ENCODE measurements at regions not wholly inside any gene's neighbourhood (a gene's known extent, or its start where the extent isn't known, plus 50 kb on each side); places are given as distances from the start of the nearest gene placed in this dataset.

DNA sequence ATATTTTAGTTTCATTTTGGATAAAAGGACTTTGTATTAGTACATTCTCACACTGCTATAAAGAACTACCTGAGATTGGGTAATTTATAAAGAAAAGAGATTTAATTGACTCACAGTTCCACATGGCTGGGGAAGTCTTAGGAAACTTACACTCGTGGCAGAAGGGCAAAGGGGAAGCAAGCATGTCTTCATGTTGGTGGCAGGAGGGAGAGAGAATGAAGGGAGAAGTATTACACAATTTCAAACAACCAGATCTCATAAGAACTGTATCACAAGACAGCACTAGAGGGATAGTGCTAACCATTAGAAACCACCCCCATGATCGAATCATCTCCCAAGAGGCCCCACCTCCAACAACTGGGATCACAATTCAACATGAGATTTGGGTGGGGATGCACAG lies 142.9 kb downstream of the USP31 start:
- TF ChIP-seq, protein P1, sequence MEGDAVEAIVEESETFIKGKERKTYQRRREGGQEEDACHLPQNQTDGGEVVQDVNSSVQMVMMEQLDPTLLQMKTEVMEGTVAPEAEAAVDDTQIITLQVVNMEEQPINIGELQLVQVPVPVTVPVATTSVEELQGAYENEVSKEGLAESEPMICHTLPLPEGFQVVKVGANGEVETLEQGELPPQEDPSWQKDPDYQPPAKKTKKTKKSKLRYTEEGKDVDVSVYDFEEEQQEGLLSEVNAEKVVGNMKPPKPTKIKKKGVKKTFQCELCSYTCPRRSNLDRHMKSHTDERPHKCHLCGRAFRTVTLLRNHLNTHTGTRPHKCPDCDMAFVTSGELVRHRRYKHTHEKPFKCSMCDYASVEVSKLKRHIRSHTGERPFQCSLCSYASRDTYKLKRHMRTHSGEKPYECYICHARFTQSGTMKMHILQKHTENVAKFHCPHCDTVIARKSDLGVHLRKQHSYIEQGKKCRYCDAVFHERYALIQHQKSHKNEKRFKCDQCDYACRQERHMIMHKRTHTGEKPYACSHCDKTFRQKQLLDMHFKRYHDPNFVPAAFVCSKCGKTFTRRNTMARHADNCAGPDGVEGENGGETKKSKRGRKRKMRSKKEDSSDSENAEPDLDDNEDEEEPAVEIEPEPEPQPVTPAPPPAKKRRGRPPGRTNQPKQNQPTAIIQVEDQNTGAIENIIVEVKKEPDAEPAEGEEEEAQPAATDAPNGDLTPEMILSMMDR (conservative IDR thresholded peaks at IDR 0.05 in 1 of 2, IDR thresholded peaks at IDR 0.05 in 1 of 2; ENCODE audit: extremely low read depth in 1 of 2, insufficient read depth in 1 of 2, low read depth in 1 of 2, low read length in 2 of 2) = no peak
- TF ChIP-seq EZH2 (IDR thresholded peaks at IDR 0.05; ENCODE audit: borderline replicate concordance, low read length) = no peak

All from mammary epithelial cell (primary cell).